ENCODE measurements at regions not wholly inside any gene's neighbourhood (a gene's known extent, or its start where the extent isn't known, plus 50 kb on each side); places are given as distances from the start of the nearest gene placed in this dataset.

GRCh38 chr12:30191696-30192455 lies 408.1 kb upstream of the TMTC1 start:
- TF ChIP-seq POLR2A (IDR thresholded peaks at IDR 0.05) (no peak), POLR2AphosphoS5 (IDR thresholded peaks at IDR 0.05) (no peak), CTCF (IDR thresholded peaks at IDR 0.05) (no peak)

Data from suprapubic skin (tissue), 4 donors.